PC-3 (cell line): ENCODE measurements at regions not wholly inside any gene's neighbourhood (a gene's known extent, or its start where the extent isn't known, plus 50 kb on each side); places are given as distances from the start of the nearest gene placed in this dataset.

Experiments
- EZH2 ChIP-seq: fragments of 300-600 bp; sonication (generic); IDR thresholded peaks from one replicate; pipeline ENCODE4 v1.6.1; 2017; ENCODE audit warnings: antibody characterized with exemption, mild to moderate bottlenecking, low read length; ENCODE audit not compliant: unreplicated experiment
- EZH2phosphoT487 ChIP-seq: fragments of 300-600 bp; sonication (generic); IDR thresholded peaks from 2 replicates; pipeline ENCODE4 v1.6.1; 2018; ENCODE audit warnings: mild to moderate bottlenecking, antibody characterized with exemption, low read length, borderline replicate concordance
- TF ChIP-seq, protein P1 (sequence below): fragments of 300-600 bp; sonication (generic); conservative IDR thresholded peaks from 2 replicates; pipeline ENCODE4 v1.5.1; 2017; ENCODE audit warnings: antibody characterized with exemption, low read depth, mild to moderate bottlenecking, low read length

- TF ChIP-seq, protein P1, sequence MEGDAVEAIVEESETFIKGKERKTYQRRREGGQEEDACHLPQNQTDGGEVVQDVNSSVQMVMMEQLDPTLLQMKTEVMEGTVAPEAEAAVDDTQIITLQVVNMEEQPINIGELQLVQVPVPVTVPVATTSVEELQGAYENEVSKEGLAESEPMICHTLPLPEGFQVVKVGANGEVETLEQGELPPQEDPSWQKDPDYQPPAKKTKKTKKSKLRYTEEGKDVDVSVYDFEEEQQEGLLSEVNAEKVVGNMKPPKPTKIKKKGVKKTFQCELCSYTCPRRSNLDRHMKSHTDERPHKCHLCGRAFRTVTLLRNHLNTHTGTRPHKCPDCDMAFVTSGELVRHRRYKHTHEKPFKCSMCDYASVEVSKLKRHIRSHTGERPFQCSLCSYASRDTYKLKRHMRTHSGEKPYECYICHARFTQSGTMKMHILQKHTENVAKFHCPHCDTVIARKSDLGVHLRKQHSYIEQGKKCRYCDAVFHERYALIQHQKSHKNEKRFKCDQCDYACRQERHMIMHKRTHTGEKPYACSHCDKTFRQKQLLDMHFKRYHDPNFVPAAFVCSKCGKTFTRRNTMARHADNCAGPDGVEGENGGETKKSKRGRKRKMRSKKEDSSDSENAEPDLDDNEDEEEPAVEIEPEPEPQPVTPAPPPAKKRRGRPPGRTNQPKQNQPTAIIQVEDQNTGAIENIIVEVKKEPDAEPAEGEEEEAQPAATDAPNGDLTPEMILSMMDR = no peak
- TF ChIP-seq EZH2 (no peak), EZH2phosphoT487 (no peak)
Observed at GRCh38 chr20:48366230-48366629, 461.6 kb downstream of the PREX1 start.
